ENCODE measurements at regions not wholly inside any gene's neighbourhood (a gene's known extent, or its start where the extent isn't known, plus 50 kb on each side); places are given as distances from the start of the nearest gene placed in this dataset.

DNA sequence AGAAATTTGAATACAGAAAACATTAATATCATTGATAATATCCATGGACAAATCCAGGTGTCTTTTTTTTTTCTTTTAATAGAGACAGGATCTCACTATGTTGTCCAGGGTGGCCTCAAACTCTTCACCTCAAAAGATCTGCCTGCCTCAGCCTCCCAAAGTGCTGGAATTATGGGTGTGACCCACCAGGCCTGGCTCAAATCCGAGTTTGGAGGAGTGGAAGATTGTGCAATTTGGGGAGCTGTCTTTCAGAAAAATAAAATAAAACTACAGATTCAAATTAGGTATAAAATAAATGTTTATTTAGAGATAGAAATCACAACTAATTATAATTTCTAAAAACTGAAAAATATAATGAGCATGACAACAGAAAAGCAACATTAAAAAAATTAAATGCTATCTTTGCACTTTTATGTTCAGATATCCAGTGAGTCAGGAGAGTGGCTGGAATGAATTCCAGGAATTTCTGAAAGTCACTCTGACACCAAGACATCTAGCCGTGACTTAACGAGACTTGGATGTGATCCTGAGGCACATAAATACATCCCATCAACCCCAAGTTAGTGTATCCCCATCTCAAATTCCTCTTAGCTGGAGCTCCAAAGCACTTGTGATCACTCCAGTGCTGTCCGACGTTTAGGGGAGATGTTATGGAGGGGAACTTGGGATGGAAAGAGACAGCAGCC is 128.6 kb upstream of the THY1 start:
- Histone ChIP-seq H3K4me2 (ENCODE audit: insufficient read depth, low read length) (no peak overlapping the region), H2AFZ (ENCODE audit: low read length) (no peak overlapping the region), H3K79me2 (ENCODE audit: insufficient read depth, low read length) (no peaks in the 10 kb centered on the region), H4K20me1 (ENCODE audit: insufficient read depth, low read length) (no peaks in the 10 kb centered on the region), H3K27ac (ENCODE audit: low read depth, low read length) (no peak overlapping the region), H3K9me3 (ENCODE audit: low read depth, low read length) (no peaks in the 10 kb centered on the region), H3K27me3 (ENCODE audit: insufficient read depth, low read length) (no peaks in the 10 kb centered on the region), H3K36me3 (ENCODE audit: insufficient read depth, low read length) (no peaks in the 10 kb centered on the region), H3K4me1 (ENCODE audit: insufficient read depth, low read length) (no peaks in the 10 kb centered on the region), H3K4me3 (ENCODE audit: insufficient read depth, low read length) (no peak overlapping the region)
- DNase-seq (ENCODE audit: insufficient read length, low spot score, missing footprints): no peak
- TF ChIP-seq, protein P1, sequence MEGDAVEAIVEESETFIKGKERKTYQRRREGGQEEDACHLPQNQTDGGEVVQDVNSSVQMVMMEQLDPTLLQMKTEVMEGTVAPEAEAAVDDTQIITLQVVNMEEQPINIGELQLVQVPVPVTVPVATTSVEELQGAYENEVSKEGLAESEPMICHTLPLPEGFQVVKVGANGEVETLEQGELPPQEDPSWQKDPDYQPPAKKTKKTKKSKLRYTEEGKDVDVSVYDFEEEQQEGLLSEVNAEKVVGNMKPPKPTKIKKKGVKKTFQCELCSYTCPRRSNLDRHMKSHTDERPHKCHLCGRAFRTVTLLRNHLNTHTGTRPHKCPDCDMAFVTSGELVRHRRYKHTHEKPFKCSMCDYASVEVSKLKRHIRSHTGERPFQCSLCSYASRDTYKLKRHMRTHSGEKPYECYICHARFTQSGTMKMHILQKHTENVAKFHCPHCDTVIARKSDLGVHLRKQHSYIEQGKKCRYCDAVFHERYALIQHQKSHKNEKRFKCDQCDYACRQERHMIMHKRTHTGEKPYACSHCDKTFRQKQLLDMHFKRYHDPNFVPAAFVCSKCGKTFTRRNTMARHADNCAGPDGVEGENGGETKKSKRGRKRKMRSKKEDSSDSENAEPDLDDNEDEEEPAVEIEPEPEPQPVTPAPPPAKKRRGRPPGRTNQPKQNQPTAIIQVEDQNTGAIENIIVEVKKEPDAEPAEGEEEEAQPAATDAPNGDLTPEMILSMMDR (IDR thresholded peaks at IDR 0.05; ENCODE audit: extremely low read depth, low read depth, low read length): no peak

GRCh38 chr11:119550053-119550752 is 127.2 kb upstream of the THY1 start:
- Histone ChIP-seq H3K4me3 (ENCODE audit: insufficient read depth, low read length) (no peak overlapping the region), H3K27ac (ENCODE audit: low read depth, low read length) (no peak overlapping the region), H3K79me2 (ENCODE audit: insufficient read depth, low read length) (no peaks in the 10 kb centered on the region), H4K20me1 (ENCODE audit: insufficient read depth, low read length) (no peaks in the 10 kb centered on the region), H3K36me3 (ENCODE audit: insufficient read depth, low read length) (no peaks in the 10 kb centered on the region), H2AFZ (ENCODE audit: low read length) (no peak overlapping the region), H3K9me3 (ENCODE audit: low read depth, low read length) (no peaks in the 10 kb centered on the region), H3K27me3 (ENCODE audit: insufficient read depth, low read length) (no peaks in the 10 kb centered on the region), H3K4me1 (ENCODE audit: insufficient read depth, low read length) (no peaks in the 10 kb centered on the region), H3K4me2 (ENCODE audit: insufficient read depth, low read length) (no peak overlapping the region)
- TF ChIP-seq, protein P1 (IDR thresholded peaks at IDR 0.05; ENCODE audit: extremely low read depth, low read depth, low read length): no peak
- no peak for DNase-seq (ENCODE audit: insufficient read length, low spot score, missing footprints)

DNA sequence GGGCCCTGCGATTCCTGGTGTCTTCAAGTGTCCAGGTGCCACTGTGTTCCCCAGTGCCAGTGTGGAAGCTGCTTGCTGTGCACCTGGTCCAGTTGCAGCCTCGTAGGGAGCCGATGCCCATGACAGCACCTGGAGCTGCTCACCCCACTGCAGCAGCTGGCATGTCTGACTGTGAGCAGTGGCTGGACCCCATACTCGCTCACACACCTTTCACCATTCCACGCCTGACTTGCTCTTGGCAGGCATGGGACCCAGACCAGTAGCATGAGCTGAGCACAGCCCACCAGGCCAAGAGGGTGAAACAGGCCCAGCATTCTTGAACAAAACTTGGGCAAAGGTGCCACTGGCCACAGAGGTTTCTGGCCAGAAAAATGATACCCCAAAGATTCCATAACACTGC is 124.5 kb upstream of the THY1 start:
- Histone ChIP-seq H2AFZ (ENCODE audit: low read length) (no peak overlapping the region), H3K27me3 (ENCODE audit: insufficient read depth, low read length) (no peaks in the 10 kb centered on the region), H3K4me3 (ENCODE audit: insufficient read depth, low read length) (no peak overlapping the region), H3K36me3 (ENCODE audit: insufficient read depth, low read length) (no peaks in the 10 kb centered on the region), H3K79me2 (ENCODE audit: insufficient read depth, low read length) (no peaks in the 10 kb centered on the region), H3K4me1 (ENCODE audit: insufficient read depth, low read length) (no peaks in the 10 kb centered on the region), H3K9me3 (ENCODE audit: low read depth, low read length) (no peaks in the 10 kb centered on the region), H3K4me2 (ENCODE audit: insufficient read depth, low read length) (no peak overlapping the region), H3K27ac (ENCODE audit: low read depth, low read length) (no peak overlapping the region), H4K20me1 (ENCODE audit: insufficient read depth, low read length) (no peaks in the 10 kb centered on the region)
- no peak for DNase-seq (ENCODE audit: insufficient read length, low spot score, missing footprints)
- TF ChIP-seq, protein P1 (IDR thresholded peaks at IDR 0.05; ENCODE audit: extremely low read depth, low read depth, low read length): no peak

Data from osteoblast (primary cell).